SK-N-SH (cell line): ENCODE measurements at regions not wholly inside any gene's neighbourhood (a gene's known extent, or its start where the extent isn't known, plus 50 kb on each side); places are given as distances from the start of the nearest gene placed in this dataset.
"Not testable (repeated sequence)": the region's sequence is repeated elsewhere in the genome, so short reads cannot be mapped to it uniquely, and the experiment has no call there.

Experiments
- EP300 ChIP-seq, 2 experiments: IDR thresholded peaks; 2 replicates each; pipeline versions ENCODE4 v1.4.0 to v1.6.1; 2012; ENCODE audit warnings: borderline replicate concordance in 1 of 2, low read depth in 1 of 2, low read length in 1 of 2
- EZH2phosphoT487 ChIP-seq: fragments of 200-600 bp; sonication (generic); IDR thresholded peaks from 2 replicates; pipeline ENCODE4 v1.6.1; 2017; ENCODE audit warnings: low read depth, mixed run types, mild to moderate bottlenecking, antibody characterized with exemption, moderate library complexity, borderline replicate concordance
- GABPA ChIP-seq: IDR thresholded peaks from 2 replicates; pipeline ENCODE4 v1.4.0; 2012; ENCODE audit warnings: low read depth, mild to moderate bottlenecking
- MEF2A ChIP-seq: IDR thresholded peaks from 2 replicates; pipeline ENCODE4 v1.4.0; 2012; ENCODE audit warnings: low read depth, borderline replicate concordance
- POLR2AphosphoS5 ChIP-seq: IDR thresholded peaks from 2 replicates; pipeline ENCODE4 v1.6.1; 2012; ENCODE audit warnings: low read depth, low read length
- RAD21 ChIP-seq: IDR thresholded peaks from 2 replicates; pipeline ENCODE4 v1.6.1; 2012; ENCODE audit warnings: mild to moderate bottlenecking, low read length
- RCOR1 ChIP-seq: fragments of 150-350 bp; IDR thresholded peaks from 2 replicates; pipeline ENCODE4 v1.6.1; 2017; ENCODE audit warnings: antibody characterized with exemption, low read length
- SIN3A ChIP-seq: IDR thresholded peaks from 2 replicates; pipeline ENCODE4 v1.6.1; 2012; ENCODE audit warnings: low read depth, mild to moderate bottlenecking, low read length, moderate library complexity, borderline replicate concordance
- SMC3 ChIP-seq: IDR thresholded peaks from 2 replicates; pipeline ENCODE4 v1.6.1; 2012; ENCODE audit warnings: low read depth, low read length, improper control_type of control experiment
- TCF12 ChIP-seq: IDR thresholded peaks from 2 replicates; pipeline ENCODE4 v1.4.0; 2012
- TEAD4 ChIP-seq: IDR thresholded peaks from 2 replicates; pipeline ENCODE4 v1.4.0; 2012; ENCODE audit warnings: mild to moderate bottlenecking, borderline replicate concordance; ENCODE audit not compliant: insufficient read depth
- YY1 ChIP-seq: IDR thresholded peaks from 2 replicates; pipeline ENCODE4 v1.4.0; 2012; ENCODE audit warnings: low read depth, mild to moderate bottlenecking
- TF ChIP-seq, protein P1 (sequence below): fragments of 200-600 bp; sonication (generic); IDR thresholded peaks from 2 replicates; pipeline ENCODE4 v1.6.1; 2017; ENCODE audit warnings: antibody characterized with exemption, mild to moderate bottlenecking, moderate library complexity
- TF ChIP-seq, protein P2 (sequence below): IDR thresholded peaks from 2 replicates; pipeline ENCODE4 v1.4.0; 2012; ENCODE audit warnings: low read depth

DNA sequence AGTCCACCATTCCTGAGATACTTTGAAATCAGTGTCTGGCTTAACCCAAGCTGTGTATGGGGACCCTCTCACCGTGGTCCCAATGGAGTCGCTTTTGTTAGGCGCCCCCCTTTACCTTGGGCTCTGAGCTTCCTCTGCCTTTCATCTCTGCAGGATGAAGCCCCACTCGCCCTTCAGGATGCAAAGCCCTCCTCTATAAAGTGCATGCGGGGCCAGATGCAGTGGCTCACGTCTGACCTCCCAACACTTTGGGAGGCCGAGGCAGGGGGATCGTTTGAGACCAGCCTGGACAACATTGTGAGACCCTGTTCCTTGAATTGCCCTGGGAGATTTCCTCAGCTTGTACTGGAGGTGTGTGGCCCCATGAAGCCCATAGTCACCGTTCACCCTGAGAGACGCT lies 54.7 kb upstream of the APOD start:
- TF ChIP-seq, protein P1, sequence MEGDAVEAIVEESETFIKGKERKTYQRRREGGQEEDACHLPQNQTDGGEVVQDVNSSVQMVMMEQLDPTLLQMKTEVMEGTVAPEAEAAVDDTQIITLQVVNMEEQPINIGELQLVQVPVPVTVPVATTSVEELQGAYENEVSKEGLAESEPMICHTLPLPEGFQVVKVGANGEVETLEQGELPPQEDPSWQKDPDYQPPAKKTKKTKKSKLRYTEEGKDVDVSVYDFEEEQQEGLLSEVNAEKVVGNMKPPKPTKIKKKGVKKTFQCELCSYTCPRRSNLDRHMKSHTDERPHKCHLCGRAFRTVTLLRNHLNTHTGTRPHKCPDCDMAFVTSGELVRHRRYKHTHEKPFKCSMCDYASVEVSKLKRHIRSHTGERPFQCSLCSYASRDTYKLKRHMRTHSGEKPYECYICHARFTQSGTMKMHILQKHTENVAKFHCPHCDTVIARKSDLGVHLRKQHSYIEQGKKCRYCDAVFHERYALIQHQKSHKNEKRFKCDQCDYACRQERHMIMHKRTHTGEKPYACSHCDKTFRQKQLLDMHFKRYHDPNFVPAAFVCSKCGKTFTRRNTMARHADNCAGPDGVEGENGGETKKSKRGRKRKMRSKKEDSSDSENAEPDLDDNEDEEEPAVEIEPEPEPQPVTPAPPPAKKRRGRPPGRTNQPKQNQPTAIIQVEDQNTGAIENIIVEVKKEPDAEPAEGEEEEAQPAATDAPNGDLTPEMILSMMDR = not testable (repeated sequence)
- not testable (repeated sequence) for TF ChIP-seq MEF2A; TCF12; SIN3A; YY1; RAD21; RCOR1; EZH2phosphoT487; EP300 (IDR thresholded peaks at IDR 0.05; ENCODE audit: borderline replicate concordance in 1 of 2, low read depth in 1 of 2, low read length in 1 of 2); SMC3; GABPA; POLR2AphosphoS5; TEAD4
- TF ChIP-seq, protein P2, sequence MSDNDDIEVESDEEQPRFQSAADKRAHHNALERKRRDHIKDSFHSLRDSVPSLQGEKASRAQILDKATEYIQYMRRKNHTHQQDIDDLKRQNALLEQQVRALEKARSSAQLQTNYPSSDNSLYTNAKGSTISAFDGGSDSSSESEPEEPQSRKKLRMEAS = not testable (repeated sequence)
